PC-9 (cell line): ENCODE measurements at regions not wholly inside any gene's neighbourhood (a gene's known extent, or its start where the extent isn't known, plus 50 kb on each side); places are given as distances from the start of the nearest gene placed in this dataset.

Source experiments
- BruUV-seq: library from RNA; stranded (reverse); fragments of 400-500 nt; replicated peaks from 2 replicates; lab custom pipeline; 2021; lab: Mats Ljungman, UMichigan
- CTCF ChIA-PET: fragments of 300-600 bp; sonication (Branson Sonifier 250); formaldehyde crosslinking; loops from one replicate; lab custom pipeline; 2022; ENCODE audit warnings: antibody characterized with exemption; lab: Charles Lee
- POLR2A ChIA-PET: fragments of 300-600 bp; sonication (Branson Sonifier 250); formaldehyde crosslinking; loops from one replicate; lab custom pipeline; 2022; ENCODE audit warnings: antibody characterized with exemption; ENCODE audit not compliant: unreplicated experiment; lab: Charles Lee
- DNase-seq, 2 experiments: peaks; one replicate each; pipeline versions ENCODE4 v3.0.0 to v3.0.0-alpha.2; 2015 to 2022; ENCODE audit warnings: mixed read lengths in 1 of 2
- H2AFZ ChIP-seq: fragments of 200-600 bp; sonication (generic); 2 replicates; pipeline ENCODE4 v1.8.1; 2017; ENCODE audit warnings: antibody characterized with exemption
- H3F3A ChIP-seq: fragments of 200-600 bp; sonication (generic); 2 replicates; pipeline ENCODE4 v1.8.1; 2017; ENCODE audit warnings: antibody characterized with exemption, mild to moderate bottlenecking, low read depth; ENCODE audit not compliant: insufficient read depth
- H3K27ac ChIP-seq: fragments of 200-600 bp; sonication (generic); 2 replicates; pipeline ENCODE4 v1.6.1; 2016; ENCODE audit warnings: mixed run types
- H3K27me3 ChIP-seq: fragments of 200-600 bp; sonication (generic); 2 replicates; pipeline ENCODE4 v1.6.1; 2016; ENCODE audit warnings: low read depth, mixed run types; ENCODE audit not compliant: insufficient read depth
- H3K36me3 ChIP-seq: fragments of 200-600 bp; sonication (generic); 2 replicates; pipeline ENCODE4 v1.6.1; 2016; ENCODE audit warnings: low read depth, mixed run types
- H3K4me1 ChIP-seq: fragments of 200-600 bp; sonication (generic); replicated peaks from 2 replicates; pipeline ENCODE4 v1.6.1; 2016; ENCODE audit warnings: mixed run types; ENCODE audit not compliant: insufficient read depth
- H3K4me2 ChIP-seq: fragments of 200-600 bp; sonication (generic); 2 replicates; pipeline ENCODE4 v1.6.1; 2017; ENCODE audit warnings: mixed run types
- H3K4me3 ChIP-seq: fragments of 200-600 bp; sonication (generic); 2 replicates; pipeline ENCODE4 v1.6.1; 2016; ENCODE audit warnings: mixed run types
- H3K79me2 ChIP-seq: fragments of 200-600 bp; sonication (generic); 2 replicates; pipeline ENCODE4 v1.6.1; 2017; ENCODE audit warnings: low read depth, mixed run types
- H3K9me2 ChIP-seq: fragments of 200-600 bp; sonication (generic); 2 replicates; pipeline ENCODE4 v1.8.1; 2017; ENCODE audit warnings: mild to moderate bottlenecking; ENCODE audit not compliant: insufficient read depth
- H3K9me3 ChIP-seq: fragments of 200-600 bp; sonication (generic); 2 replicates; pipeline ENCODE4 v1.8.1; 2016; ENCODE audit warnings: low read depth; ENCODE audit not compliant: insufficient read depth
- H4K20me1 ChIP-seq: fragments of 200-600 bp; sonication (generic); 2 replicates; pipeline ENCODE4 v1.8.1; 2017; ENCODE audit not compliant: insufficient read depth
- EZH2 ChIP-seq: fragments of 200-600 bp; sonication (generic); IDR thresholded peaks from 2 replicates; pipeline ENCODE4 v1.8.0; 2017; ENCODE audit warnings: antibody characterized with exemption, low read depth
- intact Hi-C: fragments of 100-400 bp; cut with micrococcal nuclease; formaldehyde crosslinking; loops from one replicate; pipeline ENCODE4 v1.10.0; 2022; ENCODE audit not compliant: unreplicated experiment
- TF ChIP-seq, protein P1 (sequence below): fragments of 200-600 bp; sonication (generic); conservative IDR thresholded peaks from 2 replicates; pipeline ENCODE4 v1.6.1; 2017; ENCODE audit warnings: mixed run types, antibody characterized with exemption, mild to moderate bottlenecking, moderate library complexity

GRCh38 chr15:37165395-37165794, 65.0 kb upstream of the MEIS2 start:
- intact Hi-C loops, result no loop called here
- H3K4me1 ChIP-seq, result no peaks in the 10 kb centered on the region
- no peak overlapping the region for H3K27ac ChIP-seq
- no peaks in the 10 kb centered on the region for H3K9me2 ChIP-seq
- H4K20me1 ChIP-seq, result no peaks in the 10 kb centered on the region
- H3K4me2 ChIP-seq, result no peak overlapping the region
- no peak for DNase-seq
- H3K79me2 ChIP-seq, result no peaks in the 10 kb centered on the region
- POLR2A ChIA-PET, result no interaction called here
- no peaks in the 10 kb centered on the region for H3K27me3 ChIP-seq
- H2AFZ ChIP-seq, result no peak overlapping the region
- BruUV-seq, result no TSS peak
- CTCF ChIA-PET, result no interaction called here
- H3K4me3 ChIP-seq, result no peak overlapping the region
- no peaks in the 10 kb centered on the region for H3K36me3 ChIP-seq
- no peaks in the 10 kb centered on the region for H3K9me3 ChIP-seq
- no peaks in the 10 kb centered on the region for H3F3A ChIP-seq
- TF ChIP-seq, protein P1, sequence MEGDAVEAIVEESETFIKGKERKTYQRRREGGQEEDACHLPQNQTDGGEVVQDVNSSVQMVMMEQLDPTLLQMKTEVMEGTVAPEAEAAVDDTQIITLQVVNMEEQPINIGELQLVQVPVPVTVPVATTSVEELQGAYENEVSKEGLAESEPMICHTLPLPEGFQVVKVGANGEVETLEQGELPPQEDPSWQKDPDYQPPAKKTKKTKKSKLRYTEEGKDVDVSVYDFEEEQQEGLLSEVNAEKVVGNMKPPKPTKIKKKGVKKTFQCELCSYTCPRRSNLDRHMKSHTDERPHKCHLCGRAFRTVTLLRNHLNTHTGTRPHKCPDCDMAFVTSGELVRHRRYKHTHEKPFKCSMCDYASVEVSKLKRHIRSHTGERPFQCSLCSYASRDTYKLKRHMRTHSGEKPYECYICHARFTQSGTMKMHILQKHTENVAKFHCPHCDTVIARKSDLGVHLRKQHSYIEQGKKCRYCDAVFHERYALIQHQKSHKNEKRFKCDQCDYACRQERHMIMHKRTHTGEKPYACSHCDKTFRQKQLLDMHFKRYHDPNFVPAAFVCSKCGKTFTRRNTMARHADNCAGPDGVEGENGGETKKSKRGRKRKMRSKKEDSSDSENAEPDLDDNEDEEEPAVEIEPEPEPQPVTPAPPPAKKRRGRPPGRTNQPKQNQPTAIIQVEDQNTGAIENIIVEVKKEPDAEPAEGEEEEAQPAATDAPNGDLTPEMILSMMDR, result no peak
- no peak for TF ChIP-seq EZH2

DNA sequence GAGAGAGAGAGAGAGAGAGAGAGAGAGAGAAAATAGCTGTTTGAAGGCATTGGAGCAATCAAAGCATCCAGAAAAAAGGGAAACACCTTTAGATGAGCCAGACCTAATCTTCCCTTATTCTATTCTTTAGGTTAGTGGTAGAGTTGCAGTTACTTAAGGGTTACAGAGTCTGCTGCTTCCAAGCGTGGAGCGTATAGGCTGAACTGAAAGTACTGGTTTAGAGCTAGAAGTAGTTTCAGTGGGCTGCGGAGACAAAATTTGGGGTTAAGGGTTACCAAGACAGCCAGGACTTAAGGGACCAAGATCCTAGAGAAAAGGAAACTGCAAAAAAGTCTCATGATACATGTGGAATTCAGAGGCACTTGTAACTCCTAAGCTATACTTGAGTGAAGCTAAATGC, 66.1 kb upstream of the MEIS2 start:
- CTCF ChIA-PET, result no interaction called here

GRCh38 chr15:37181339-37181738, 81.0 kb upstream of the MEIS2 start:
- no TSS peak for BruUV-seq
- Histone ChIP-seq H2AFZ (no peak overlapping the region; the same call in 1 of the 2 replicates), H3K79me2 (no peaks in the 10 kb centered on the region), H3K27me3 (no peaks in the 10 kb centered on the region), H3K9me3 (no peaks in the 10 kb centered on the region), H3K9me2 (no peaks in the 10 kb centered on the region), H3K4me2 (no peak overlapping the region), H3F3A (no peaks in the 10 kb centered on the region), H3K4me3 (no peak overlapping the region), H3K27ac (no peak overlapping the region), H4K20me1 (no peaks in the 10 kb centered on the region), H3K4me1 (no peaks in the 10 kb centered on the region), H3K36me3 (no peaks in the 10 kb centered on the region)
- TF ChIP-seq, protein P1, result no peak
- no peak for TF ChIP-seq EZH2
- intact Hi-C loops, result no loop called here
- ChIA-PET CTCF (no interaction called here), POLR2A (no interaction called here)
- DNase-seq, result no peak

More for the DNA sequence above, 66.1 kb upstream of the MEIS2 start:
- H3K9me3 ChIP-seq, result no peaks in the 10 kb centered on the region
- H3K27ac ChIP-seq, result no peak overlapping the region
- POLR2A ChIA-PET, result no interaction called here
- no peaks in the 10 kb centered on the region for H3K9me2 ChIP-seq
- H3K27me3 ChIP-seq, result no peaks in the 10 kb centered on the region
- no peak overlapping the region for H2AFZ ChIP-seq
- no peaks in the 10 kb centered on the region for H3K36me3 ChIP-seq
- H3K4me2 ChIP-seq, result no peak overlapping the region
- intact Hi-C loops, result no loop called here
- H3K79me2 ChIP-seq, result no peaks in the 10 kb centered on the region
- no peaks in the 10 kb centered on the region for H4K20me1 ChIP-seq
- TF ChIP-seq EZH2, result no peak
- TF ChIP-seq, protein P1, result no peak
- H3K4me1 ChIP-seq, result no peaks in the 10 kb centered on the region
- no TSS peak for BruUV-seq
- no peak overlapping the region for H3K4me3 ChIP-seq
- H3F3A ChIP-seq, result no peaks in the 10 kb centered on the region
- no peak for DNase-seq
